Spleen (tissue), 11 donors: ENCODE measurements at regions not wholly inside any gene's neighbourhood (a gene's known extent, or its start where the extent isn't known, plus 50 kb on each side); places are given as distances from the start of the nearest gene placed in this dataset.

Source experiments
- DNase-seq: peaks from one replicate; pipeline ENCODE4 v3.0.0-alpha.2; 2020
- H3K27ac ChIP-seq, 8 donors: fragments of 200-600 bp; sonication (generic) in 7 of 8; 1 replicate in 4 of 8; 2 replicates in 4 of 8; pipeline versions ENCODE4 v1.5.0 to v1.8.0; 2016 to 2021; ENCODE audit warnings: inconsistent platforms in 4 of 8, mild to moderate bottlenecking in 4 of 8, moderate library complexity in 1 of 8
- H3K27me3 ChIP-seq, 7 donors: fragments of 200-600 bp; sonication (generic) in 6 of 7; replicated peaks in 1 of 7; 1 replicate in 4 of 7; 2 replicates in 3 of 7; pipeline versions ENCODE4 v1.5.0 to v1.8.0; 2016 to 2021; ENCODE audit warnings: inconsistent platforms in 3 of 7, mild to moderate bottlenecking in 1 of 7
- H3K36me3 ChIP-seq, 6 donors: fragments of 200-600 bp; sonication (generic) in 5 of 6; 1 replicate in 4 of 6; 2 replicates in 2 of 6; pipeline versions ENCODE4 v1.5.0 to v1.8.0; 2016 to 2021; ENCODE audit warnings: inconsistent platforms in 2 of 6
- H3K4me1 ChIP-seq, 6 donors: fragments of 200-600 bp; sonication (generic) in 5 of 6; 1 replicate in 3 of 6; 2 replicates in 3 of 6; pipeline versions ENCODE4 v1.5.0 to v1.8.0; 2016 to 2021; ENCODE audit warnings: inconsistent platforms in 3 of 6
- H3K4me3 ChIP-seq, 8 donors: fragments of 200-600 bp; sonication (generic) in 7 of 8; 1 replicate in 4 of 8; 2 replicates in 4 of 8; pipeline versions ENCODE4 v1.5.0 to v1.8.0; 2016 to 2021; ENCODE audit warnings: inconsistent platforms in 4 of 8, mild to moderate bottlenecking in 4 of 8, moderate library complexity in 2 of 8
- H3K9me3 ChIP-seq, 8 donors: fragments of 200-600 bp; sonication (generic) in 7 of 8; 1 replicate in 4 of 8; 2 replicates in 4 of 8; pipeline versions ENCODE4 v1.5.0 to v1.8.0; 2016 to 2021; ENCODE audit warnings: inconsistent platforms in 4 of 8
- POLR2A ChIP-seq, 3 donors: fragments of 450-650 bp; IDR thresholded peaks; one replicate each; pipeline ENCODE4 v1.5.1; 2017; ENCODE audit warnings: antibody characterized with exemption in 3 of 3, mild to moderate bottlenecking in 1 of 3
- POLR2AphosphoS5 ChIP-seq, 3 donors: sonication (generic); formaldehyde crosslinking; IDR thresholded peaks; one replicate each; pipeline ENCODE4 v1.5.1; 2017; ENCODE audit warnings: antibody characterized with exemption in 3 of 3
- WGBS, 5 donors: extraction: QIAGEN DNeasy Blood & Tissue Kit in 3 of 5; methylation state at CpG; one replicate each; pipeline versions ENCODE4 v1.1.5 to v1.1.7; 2013 to 2018; 5-methylcytosine and 5-hydroxymethylcytosine counted together
- intact Hi-C: fragments of 100-400 bp; cut with DNase I; formaldehyde crosslinking; loops from one replicate; pipeline ENCODE4 v1.15.0; 2023; ENCODE audit warnings: low total_unique reads
- TF ChIP-seq, protein P1 (sequence below), 11 experiments: fragments of 200-600 bp in 7 of 11; fragments of 450-650 bp in 4 of 11; sonication (generic) in 4 of 11; IDR thresholded peaks in 8 of 11; conservative IDR thresholded peaks in 3 of 11; 1 replicate in 7 of 11; 2 replicates in 4 of 11; pipeline versions ENCODE4 v1.4.0 to v1.8.0; 2016 to 2021; ENCODE audit warnings: antibody characterized with exemption in 11 of 11, inconsistent platforms in 4 of 11, mild to moderate bottlenecking in 1 of 11
- donor health status: healthy with polysubstance abuse.
- donor health status: DM: no; HTN: no; CAD: no; lungs with moderate emphysema.
- donor health status: DM: no; HTN: no; CAD: no.
- donor health status: Bipolar disorder and iron deficiency.
- donor health status: healthy.
- donor health status: DM: no; HTN: no; CAD: no.
- donor health status: DM: yes; HTN: yes; CAD: no.

DNA sequence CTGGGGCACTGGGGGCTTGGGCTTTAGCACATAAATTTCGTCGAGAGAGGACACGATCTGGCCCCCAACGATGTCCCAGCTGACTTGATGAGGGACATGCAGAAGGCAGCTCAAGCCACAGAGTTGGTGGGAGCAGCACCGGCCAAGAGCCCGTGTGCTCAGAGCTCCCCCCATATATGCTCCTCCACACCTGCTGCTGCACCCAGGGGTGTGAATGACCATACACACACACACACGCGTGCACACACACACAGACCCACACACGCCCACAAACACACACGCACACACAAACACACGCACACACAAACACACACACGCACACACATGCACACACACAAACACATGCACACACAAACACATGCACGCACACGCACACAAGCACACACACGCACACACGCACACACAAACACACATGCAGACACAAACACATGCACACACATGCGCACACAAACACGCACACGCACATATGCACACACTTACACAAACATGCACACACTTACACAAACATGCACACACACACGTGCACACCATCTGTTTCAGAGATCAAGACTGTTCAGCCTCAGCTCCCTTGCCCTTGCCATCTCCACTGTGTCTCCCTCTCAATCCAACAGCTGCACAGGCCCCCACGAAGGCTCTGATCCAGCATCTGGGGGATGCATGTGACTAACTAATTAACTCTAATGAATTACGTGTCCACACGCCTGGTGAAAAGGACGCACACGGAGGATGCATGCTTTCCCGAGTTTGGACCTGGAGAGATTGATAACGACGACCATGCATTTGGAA is 85.6 kb upstream of the TNRC6C start:
- H3K27ac ChIP-seq, result peak overlapping the region in 6 of 8 donors; percentile 63 to 91 (median 82)
- intact Hi-C loops, result no loop called here
- H3K27me3 ChIP-seq, result no peaks in the 10 kb centered on the region
- 78 to 93% (median 90%) methylated on average over 26 to 28 of the region's 28 CpGs for WGBS, 5 donors
- H3K4me3 ChIP-seq, result peak overlapping the region in 1 of 8 donors; percentile 39
- no peak for TF ChIP-seq POLR2A (IDR thresholded peaks at IDR 0.05)
- no peak for TF ChIP-seq POLR2AphosphoS5 (IDR thresholded peaks at IDR 0.05)
- TF ChIP-seq, protein P1, sequence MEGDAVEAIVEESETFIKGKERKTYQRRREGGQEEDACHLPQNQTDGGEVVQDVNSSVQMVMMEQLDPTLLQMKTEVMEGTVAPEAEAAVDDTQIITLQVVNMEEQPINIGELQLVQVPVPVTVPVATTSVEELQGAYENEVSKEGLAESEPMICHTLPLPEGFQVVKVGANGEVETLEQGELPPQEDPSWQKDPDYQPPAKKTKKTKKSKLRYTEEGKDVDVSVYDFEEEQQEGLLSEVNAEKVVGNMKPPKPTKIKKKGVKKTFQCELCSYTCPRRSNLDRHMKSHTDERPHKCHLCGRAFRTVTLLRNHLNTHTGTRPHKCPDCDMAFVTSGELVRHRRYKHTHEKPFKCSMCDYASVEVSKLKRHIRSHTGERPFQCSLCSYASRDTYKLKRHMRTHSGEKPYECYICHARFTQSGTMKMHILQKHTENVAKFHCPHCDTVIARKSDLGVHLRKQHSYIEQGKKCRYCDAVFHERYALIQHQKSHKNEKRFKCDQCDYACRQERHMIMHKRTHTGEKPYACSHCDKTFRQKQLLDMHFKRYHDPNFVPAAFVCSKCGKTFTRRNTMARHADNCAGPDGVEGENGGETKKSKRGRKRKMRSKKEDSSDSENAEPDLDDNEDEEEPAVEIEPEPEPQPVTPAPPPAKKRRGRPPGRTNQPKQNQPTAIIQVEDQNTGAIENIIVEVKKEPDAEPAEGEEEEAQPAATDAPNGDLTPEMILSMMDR (IDR thresholded peaks at IDR 0.05 in 8 of 11, conservative IDR thresholded peaks at IDR 0.05 in 3 of 11), result no peak
- H3K36me3 ChIP-seq, result no peaks in the 10 kb centered on the region
- DNase-seq, result peak; percentile 69
- peaks cover 8 to 100% (median 49%) of the 10 kb centered on the region in 6 donors for H3K4me1 ChIP-seq
- H3K9me3 ChIP-seq, result peaks cover 0 to 18% (median 11%) of the 10 kb centered on the region in 8 donors

GRCh38 chr17:77873500-77874302 is 84.8 kb upstream of the TNRC6C start:
- Histone ChIP-seq H3K9me3 (peaks cover 0 to 18% (median 11%) of the 10 kb centered on the region in 8 donors), H3K36me3 (no peaks in the 10 kb centered on the region), H3K27me3 (no peaks in the 10 kb centered on the region), H3K27ac (no peak overlapping the region), H3K4me1 (peaks cover 8 to 100% (median 47%) of the 10 kb centered on the region in 6 donors), H3K4me3 (no peak overlapping the region)
- DNase-seq, result peak; percentile 61
- TF ChIP-seq POLR2AphosphoS5 (IDR thresholded peaks at IDR 0.05) (no peak), POLR2A (IDR thresholded peaks at IDR 0.05) (no peak)
- TF ChIP-seq, protein P1 (IDR thresholded peaks at IDR 0.05 in 8 of 11, conservative IDR thresholded peaks at IDR 0.05 in 3 of 11), result no peak
- intact Hi-C loops, result no loop called here
- 81 to 84% (median 83%) methylated on average over 14 of the region's 14 CpGs for WGBS, 5 donors

- no peaks in the 10 kb centered on the region for H3K27me3 ChIP-seq
- TF ChIP-seq POLR2AphosphoS5 (IDR thresholded peaks at IDR 0.05) (no peak), POLR2A (IDR thresholded peaks at IDR 0.05) (no peak)
- TF ChIP-seq, protein P1 (IDR thresholded peaks at IDR 0.05 in 8 of 11, conservative IDR thresholded peaks at IDR 0.05 in 3 of 11), result no peak
- peaks cover 0 to 18% (median 11%) of the 10 kb centered on the region in 8 donors for H3K9me3 ChIP-seq
- H3K4me1 ChIP-seq, result peaks cover 3 to 100% (median 41%) of the 10 kb centered on the region in 6 donors
- H3K36me3 ChIP-seq, result no peaks in the 10 kb centered on the region
- intact Hi-C loops, result no loop called here
- WGBS, 5 donors, result 84 to 91% (median 88%) methylated on average over 13 to 14 of the region's 14 CpGs
- no peak overlapping the region for H3K4me3 ChIP-seq
- no peak overlapping the region for H3K27ac ChIP-seq
- peak; percentile 69 for DNase-seq
Observed at GRCh38 chr17:77874303-77875050, 84.0 kb upstream of the TNRC6C start.
